ENCODE measurements at regions not wholly inside any gene's neighbourhood (a gene's known extent, or its start where the extent isn't known, plus 50 kb on each side); places are given as distances from the start of the nearest gene placed in this dataset.

GRCh38 chr10:129411772-129412171, 55.3 kb upstream of the MGMT start:
- TF ChIP-seq CTCF (IDR thresholded peaks at IDR 0.05; ENCODE audit: poor library complexity): no peak
- no peak for TF ChIP-seq EZH2 (IDR thresholded peaks at IDR 0.05; ENCODE audit: borderline replicate concordance)
